ENCODE measurements at regions not wholly inside any gene's neighbourhood (a gene's known extent, or its start where the extent isn't known, plus 50 kb on each side); places are given as distances from the start of the nearest gene placed in this dataset.
"Not testable (repeated sequence)": the region's sequence is repeated elsewhere in the genome, so short reads cannot be mapped to it uniquely, and the experiment has no call there.

DNA sequence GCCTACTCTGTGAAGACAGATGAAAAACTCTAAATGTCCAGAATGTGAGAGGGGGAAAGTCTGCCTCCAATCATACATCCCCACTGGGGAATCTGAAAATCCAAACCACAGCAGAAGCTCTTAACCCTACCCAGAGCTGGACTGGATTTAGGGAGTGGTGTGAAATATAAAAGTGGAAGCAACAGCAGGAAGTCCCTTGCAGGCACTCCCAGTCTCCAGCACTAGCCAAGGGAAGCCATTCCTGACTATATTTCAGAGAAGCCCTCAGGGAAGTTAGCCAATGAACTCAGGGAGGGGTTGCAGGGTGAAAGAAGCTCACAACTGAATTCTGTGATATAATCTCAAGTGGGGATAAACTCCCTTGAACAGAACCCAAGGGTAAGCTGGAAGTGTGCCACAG is 51.5 kb downstream of the CRPPA start:
- DNase-seq (ENCODE audit: low read depth, low spot score) = no peak
- TF ChIP-seq, protein P1, sequence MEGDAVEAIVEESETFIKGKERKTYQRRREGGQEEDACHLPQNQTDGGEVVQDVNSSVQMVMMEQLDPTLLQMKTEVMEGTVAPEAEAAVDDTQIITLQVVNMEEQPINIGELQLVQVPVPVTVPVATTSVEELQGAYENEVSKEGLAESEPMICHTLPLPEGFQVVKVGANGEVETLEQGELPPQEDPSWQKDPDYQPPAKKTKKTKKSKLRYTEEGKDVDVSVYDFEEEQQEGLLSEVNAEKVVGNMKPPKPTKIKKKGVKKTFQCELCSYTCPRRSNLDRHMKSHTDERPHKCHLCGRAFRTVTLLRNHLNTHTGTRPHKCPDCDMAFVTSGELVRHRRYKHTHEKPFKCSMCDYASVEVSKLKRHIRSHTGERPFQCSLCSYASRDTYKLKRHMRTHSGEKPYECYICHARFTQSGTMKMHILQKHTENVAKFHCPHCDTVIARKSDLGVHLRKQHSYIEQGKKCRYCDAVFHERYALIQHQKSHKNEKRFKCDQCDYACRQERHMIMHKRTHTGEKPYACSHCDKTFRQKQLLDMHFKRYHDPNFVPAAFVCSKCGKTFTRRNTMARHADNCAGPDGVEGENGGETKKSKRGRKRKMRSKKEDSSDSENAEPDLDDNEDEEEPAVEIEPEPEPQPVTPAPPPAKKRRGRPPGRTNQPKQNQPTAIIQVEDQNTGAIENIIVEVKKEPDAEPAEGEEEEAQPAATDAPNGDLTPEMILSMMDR (IDR thresholded peaks at IDR 0.05; ENCODE audit: insufficient read depth, low read length, missing control alignments) = no peak
- no peak overlapping the region for H3K4me3 ChIP-seq (ENCODE audit: low read depth, low read length)
- ChIA-PET POLR2A (no interaction called here), CTCF (no interaction called here)

DNA sequence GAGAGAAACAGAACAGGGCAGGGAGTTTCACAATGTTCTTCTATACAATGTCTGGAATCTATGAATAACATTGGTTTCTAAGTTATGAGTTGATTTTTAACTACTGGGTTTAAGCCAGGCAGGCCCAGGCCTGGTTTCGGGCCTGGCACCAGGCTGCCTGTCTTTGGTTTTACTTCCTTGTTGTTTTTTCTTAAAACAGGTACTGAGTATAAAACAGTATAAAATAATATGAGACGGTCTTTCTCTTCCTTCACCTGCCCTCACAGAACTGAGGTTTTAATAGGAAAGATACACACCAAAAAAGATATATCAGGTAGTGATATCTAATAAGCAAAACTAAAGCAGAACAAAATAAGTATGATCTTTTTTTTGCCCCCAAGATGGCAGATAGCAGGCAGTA is 52.0 kb downstream of the CRPPA start:
- POLR2A ChIA-PET; CTCF ChIA-PET; DNase-seq (ENCODE audit: low read depth, low spot score); H3K4me3 ChIP-seq (ENCODE audit: low read depth, low read length): not testable (repeated sequence)

DNA sequence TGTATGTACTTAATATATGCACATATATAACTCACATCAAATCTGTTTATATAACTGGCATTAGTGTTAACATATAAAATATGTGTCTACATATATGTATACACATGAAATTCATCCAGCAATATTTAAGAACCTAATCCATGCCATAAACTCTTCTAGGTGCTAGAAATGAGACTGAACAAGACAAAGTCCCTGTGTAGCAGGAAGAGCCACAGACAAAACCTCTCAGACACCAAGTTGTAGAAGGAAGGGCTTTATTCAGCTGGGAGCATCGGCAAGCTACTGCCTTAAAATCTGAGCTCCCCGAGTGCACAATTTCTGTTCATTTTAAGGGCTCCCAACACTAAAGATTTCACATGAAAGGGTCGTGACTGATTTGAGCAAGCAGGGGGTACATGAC is 52.5 kb downstream of the CRPPA start:
- ChIA-PET POLR2A (no interaction called here), CTCF (no interaction called here)
- DNase-seq (ENCODE audit: low read depth, low spot score) = no peak
- no peak overlapping the region for H3K4me3 ChIP-seq (ENCODE audit: low read depth, low read length)
- TF ChIP-seq, protein P1 (IDR thresholded peaks at IDR 0.05; ENCODE audit: insufficient read depth, low read length, missing control alignments) = no peak

- no peak for DNase-seq (ENCODE audit: low read depth, low spot score)
- POLR2A ChIA-PET = no interaction called here
- CTCF ChIA-PET = no interaction called here
- TF ChIP-seq, protein P1 (IDR thresholded peaks at IDR 0.05; ENCODE audit: insufficient read depth, low read length, missing control alignments) = no peak
- H3K4me3 ChIP-seq (ENCODE audit: low read depth, low read length) = no peak overlapping the region
Observed at GRCh38 chr7:16367115-16367514, 54.2 kb downstream of the CRPPA start.

DNA sequence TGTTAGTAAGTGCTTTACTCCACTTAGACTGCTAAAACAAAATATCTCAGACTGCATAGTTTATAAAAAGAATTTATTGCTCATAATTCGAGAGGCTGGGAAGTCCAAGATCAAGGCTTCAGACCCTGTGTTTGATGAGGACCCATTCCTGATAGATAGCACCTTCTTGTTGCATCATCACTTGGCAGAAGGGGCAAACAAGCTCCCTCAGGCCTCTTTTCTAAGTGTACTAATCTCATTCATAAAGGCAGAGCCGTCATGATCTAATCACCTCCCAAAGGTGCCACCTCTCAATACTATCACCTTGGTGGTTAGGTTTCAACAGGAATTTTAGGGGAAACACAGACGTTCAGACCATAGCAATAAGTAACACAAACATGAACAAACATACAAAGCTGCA is 55.4 kb downstream of the CRPPA start:
- no peak overlapping the region for H3K4me3 ChIP-seq (ENCODE audit: low read depth, low read length)
- no peak for DNase-seq (ENCODE audit: low read depth, low spot score)
- ChIA-PET CTCF (no interaction called here), POLR2A (no interaction called here)
- TF ChIP-seq, protein P1 (IDR thresholded peaks at IDR 0.05; ENCODE audit: insufficient read depth, low read length, missing control alignments) = no peak

- ChIA-PET CTCF (no interaction called here), POLR2A (no interaction called here)
- no peak for DNase-seq (ENCODE audit: low read depth, low spot score)
- H3K4me3 ChIP-seq (ENCODE audit: low read depth, low read length) = no peak overlapping the region
- TF ChIP-seq, protein P1 (IDR thresholded peaks at IDR 0.05; ENCODE audit: insufficient read depth, low read length, missing control alignments) = no peak
Observed at GRCh38 chr7:16365177-16365576, 56.2 kb downstream of the CRPPA start.

- DNase-seq (ENCODE audit: low read depth, low spot score) = no peak
- no peak overlapping the region for H3K4me3 ChIP-seq (ENCODE audit: low read depth, low read length)
- POLR2A ChIA-PET = no interaction called here
- CTCF ChIA-PET = no interaction called here
- TF ChIP-seq, protein P1 (IDR thresholded peaks at IDR 0.05; ENCODE audit: insufficient read depth, low read length, missing control alignments) = no peak
Observed at GRCh38 chr7:16359216-16359615, 62.1 kb downstream of the CRPPA start.
